Panc1 (cell line): ENCODE measurements at regions not wholly inside any gene's neighbourhood (a gene's known extent, or its start where the extent isn't known, plus 50 kb on each side); places are given as distances from the start of the nearest gene placed in this dataset.

Experiments
- ATAC-seq: fragments of 200-7000 bp; cut with Tn5 transposase; 2 replicates; pipeline ENCODE4 v1.9.1; 2020; ENCODE audit warnings: mild to moderate bottlenecking, moderate library complexity
- BruUV-seq: library from RNA; stranded (reverse); fragments of 400-500 nt; replicated peaks from 2 replicates; lab custom pipeline; 2021; lab: Mats Ljungman, UMichigan
- CTCF ChIA-PET: fragments of 300-600 bp; sonication (Branson Sonifier 250); formaldehyde crosslinking; loops from one replicate; lab custom pipeline; 2022; ENCODE audit warnings: antibody characterized with exemption; lab: Charles Lee
- POLR2A ChIA-PET: fragments of 300-600 bp; sonication (Branson Sonifier 250); formaldehyde crosslinking; loops from one replicate; lab custom pipeline; 2022; ENCODE audit warnings: antibody characterized with exemption; lab: Charles Lee
- DNase-seq: peaks from one replicate; pipeline ENCODE4 v3.0.0-alpha.2; 2010; ENCODE audit warnings: low read depth, low spot score
- H3K27ac ChIP-seq: 2 replicates; pipeline ENCODE4 v1.5.1; 2011; ENCODE audit warnings: mild to moderate bottlenecking, low read length, inconsistent platforms
- H3K27me3 ChIP-seq: fragments of 200-500 bp; sonication (Bioruptor generic); 2 replicates; pipeline ENCODE4 v1.6.0; 2014; ENCODE audit warnings: low read length, inconsistent platforms; ENCODE audit not compliant: control insufficient read depth, insufficient read depth
- H3K36me3 ChIP-seq: fragments of 200-500 bp; sonication (Bioruptor generic); 2 replicates; pipeline ENCODE4 v1.5.1; 2014; ENCODE audit warnings: inconsistent platforms, mild to moderate bottlenecking, low read length, moderate library complexity; ENCODE audit not compliant: control insufficient read depth, insufficient read depth
- H3K4me1 ChIP-seq: 2 replicates; pipeline ENCODE4 v1.5.1; 2011; ENCODE audit warnings: inconsistent platforms, mild to moderate bottlenecking, low read length, moderate library complexity; ENCODE audit not compliant: control insufficient read depth, insufficient read depth
- H3K4me3 ChIP-seq, 2 experiments: 2 replicates each; pipeline ENCODE4 v1.5.1; 2011 to 2012; ENCODE audit warnings: low read depth in 2 of 2, low read length in 2 of 2, mild to moderate bottlenecking in 2 of 2, inconsistent platforms in 1 of 2, moderate library complexity in 1 of 2
- H3K9me3 ChIP-seq: fragments of 200-500 bp; sonication (Bioruptor generic); 2 replicates; pipeline ENCODE4 v1.5.1; 2014; ENCODE audit warnings: low read depth, mild to moderate bottlenecking, inconsistent platforms, low read length, moderate library complexity; ENCODE audit not compliant: control insufficient read depth, insufficient read depth
- CTCF ChIP-seq: fragments of 450-650 bp; IDR thresholded peaks from 2 replicates; pipeline ENCODE4 v1.5.1; 2017; ENCODE audit warnings: mild to moderate bottlenecking
- POLR2AphosphoS5 ChIP-seq: IDR thresholded peaks from 2 replicates; pipeline ENCODE4 v1.6.1; 2012; ENCODE audit warnings: mild to moderate bottlenecking, low read depth, low read length, moderate library complexity
- REST ChIP-seq, 2 experiments: IDR thresholded peaks; 2 replicates each; pipeline ENCODE4 v1.6.1; 2011 to 2012; ENCODE audit warnings: low read depth in 2 of 2, control low read depth in 1 of 2, low read length in 1 of 2, mild to moderate bottlenecking in 1 of 2, moderate library complexity in 1 of 2; ENCODE audit not compliant: insufficient read depth in 1 of 2
- SIN3A ChIP-seq: IDR thresholded peaks from 2 replicates; pipeline ENCODE4 v1.6.1; 2012; ENCODE audit warnings: low read depth, mild to moderate bottlenecking, low read length, moderate library complexity, borderline replicate concordance; ENCODE audit not compliant: insufficient read depth
- TCF7L2 ChIP-seq: IDR thresholded peaks from 2 replicates; pipeline ENCODE4 v1.6.1; 2011; ENCODE audit warnings: mild to moderate bottlenecking, low read depth, low read length, inconsistent platforms
- in situ Hi-C: cut with HindIII; loops from 2 replicates; pipeline ENCODE4 v1.10.0; 2016; ENCODE audit warnings: low sequenced_read_pairs, low pct_unique_long_range_greater_than_20kb
- intact Hi-C: fragments of 100-400 bp; cut with micrococcal nuclease; formaldehyde crosslinking; loops from one replicate; pipeline ENCODE4 v1.10.0; 2022; ENCODE audit not compliant: unreplicated experiment

- no TSS peak for BruUV-seq
- intact Hi-C loops (no loop called here), in situ Hi-C loops (no loop called here)
- H3K27ac ChIP-seq = no peak overlapping the region
- H3K4me1 ChIP-seq = no peaks in the 10 kb centered on the region
- no peak for DNase-seq
- no peaks in the 10 kb centered on the region for H3K9me3 ChIP-seq
- no peak overlapping the region for H3K4me3 ChIP-seq
- ATAC-seq = no peak
- no peaks in the 10 kb centered on the region for H3K27me3 ChIP-seq
- H3K36me3 ChIP-seq = no peaks in the 10 kb centered on the region
- no peak for TF ChIP-seq REST (IDR thresholded peaks at IDR 0.05; ENCODE audit: insufficient read depth in 1 of 2, low read depth in 2 of 2, low read length in 1 of 2)
- no peak for TF ChIP-seq CTCF
- no peak for TF ChIP-seq POLR2AphosphoS5
- no peak for TF ChIP-seq TCF7L2
- no peak for TF ChIP-seq SIN3A
- POLR2A ChIA-PET = no interaction called here
- CTCF ChIA-PET = no interaction called here
Observed at GRCh38 chr5:20610681-20611080, 622.7 kb upstream of the CDH18 start.

GRCh38 chr5:20609126-20609525, 621.1 kb upstream of the CDH18 start:
- H3K27me3 ChIP-seq = no peaks in the 10 kb centered on the region
- DNase-seq (no peak), ATAC-seq (no peak)
- no peak overlapping the region for H3K4me3 ChIP-seq
- H3K9me3 ChIP-seq = no peaks in the 10 kb centered on the region
- intact Hi-C loops = no loop called here
- H3K4me1 ChIP-seq = no peaks in the 10 kb centered on the region
- ChIA-PET CTCF (no interaction called here), POLR2A (no interaction called here)
- no peaks in the 10 kb centered on the region for H3K36me3 ChIP-seq
- in situ Hi-C loops = no loop called here
- no peak for TF ChIP-seq SIN3A
- TF ChIP-seq TCF7L2 = no peak
- no peak for TF ChIP-seq CTCF
- no peak for TF ChIP-seq POLR2AphosphoS5
- no peak for TF ChIP-seq REST (IDR thresholded peaks at IDR 0.05; ENCODE audit: insufficient read depth in 1 of 2, low read depth in 2 of 2, low read length in 1 of 2)
- no TSS peak for BruUV-seq
- no peak overlapping the region for H3K27ac ChIP-seq
